ENCODE measurements at regions not wholly inside any gene's neighbourhood (a gene's known extent, or its start where the extent isn't known, plus 50 kb on each side); places are given as distances from the start of the nearest gene placed in this dataset.

DNA sequence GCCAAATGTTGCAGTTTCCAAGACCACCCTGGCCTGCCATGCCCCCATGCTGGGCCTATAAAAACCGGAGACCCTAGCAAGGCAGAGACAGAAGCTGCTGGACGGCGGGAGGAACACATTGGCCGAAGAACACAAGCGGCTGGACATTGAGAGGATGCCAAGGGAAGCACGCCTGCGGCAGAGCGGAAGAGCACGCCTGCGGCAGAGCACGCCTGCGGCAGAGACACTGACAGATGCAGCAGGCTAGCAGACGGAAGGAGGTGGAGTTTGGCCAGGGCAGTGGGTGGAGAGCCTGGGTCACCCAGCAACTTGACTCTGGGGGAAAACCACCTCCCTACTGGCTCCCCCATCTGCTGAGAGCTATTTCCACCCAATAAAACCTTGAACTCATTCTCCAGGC is 322.3 kb upstream of the TBL1XR1 start:
- peak; percentile 52 to 79 for DNase-seq
- WGBS (ENCODE audit: extremely low coverage, insufficient coverage, insufficient read length) = no CpG with 5 or more reads among the region's 13 CpGs

GRCh38 chr3:177521305-177521704 is 324.0 kb upstream of the TBL1XR1 start:
- Histone ChIP-seq H3K36me3 (ENCODE audit: control insufficient read depth in 1 of 2, insufficient read depth in 2 of 2, low read length in 2 of 2) (no peaks in the 10 kb centered on the region), H3K79me2 (ENCODE audit: control insufficient read depth, insufficient read depth, low read length, poor library complexity) (no peaks in the 10 kb centered on the region)

More for the DNA sequence above, 322.3 kb upstream of the TBL1XR1 start:
- no peak overlapping the region for H3K9ac ChIP-seq (ENCODE audit: low read length)
- H3K18ac ChIP-seq (ENCODE audit: low read length) = no peak overlapping the region
- H2BK5ac ChIP-seq (ENCODE audit: low read depth, low read length, poor library complexity) = no peak overlapping the region
- H3K79me2 ChIP-seq (ENCODE audit: control insufficient read depth, insufficient read depth, low read length, poor library complexity) = no peaks in the 10 kb centered on the region
- no peak overlapping the region for H4K91ac ChIP-seq (ENCODE audit: low read depth, low read length)
- H2BK12ac ChIP-seq (ENCODE audit: low read length) = peak overlapping the region; percentile 58
- peak overlapping the region; percentile 9 for H3K14ac ChIP-seq (ENCODE audit: low read length)
- peaks cover 6% of the 10 kb centered on the region for H3K79me1 ChIP-seq (ENCODE audit: low read length)
- H3K4me2 ChIP-seq (ENCODE audit: low read length) = no peak overlapping the region
- H3K9me3 ChIP-seq (ENCODE audit: insufficient read depth, low read depth, low read length) = peaks cover 2% of the 10 kb centered on the region
- no peak overlapping the region for H4K12ac ChIP-seq (ENCODE audit: low read depth, low read length)
- H3K36me3 ChIP-seq (ENCODE audit: control insufficient read depth in 1 of 2, insufficient read depth in 2 of 2, low read length in 2 of 2) = no peaks in the 10 kb centered on the region
- no peak overlapping the region for H2BK120ac ChIP-seq (ENCODE audit: insufficient read depth, low read length, poor library complexity)
- H3K4me1 ChIP-seq (ENCODE audit: control insufficient read depth in 1 of 2, insufficient read depth in 2 of 2, low read length in 2 of 2) = peaks cover 4 to 10% of the 10 kb centered on the region in 2 experiments
- peak overlapping the region; percentile 21 for H4K8ac ChIP-seq (ENCODE audit: low read depth, low read length)
- H3K4ac ChIP-seq (ENCODE audit: low read depth, low read length) = no peak overlapping the region
- H3K27ac ChIP-seq (ENCODE audit: low read depth, low read length) = no peak overlapping the region
- H2AK5ac ChIP-seq (ENCODE audit: low read length) = peak overlapping the region; percentile 6
- no peak overlapping the region for H3K4me3 ChIP-seq (ENCODE audit: low read depth, low read length)
- H3K23ac ChIP-seq (ENCODE audit: low read length) = no peak overlapping the region
- H2AFZ ChIP-seq (ENCODE audit: insufficient read depth, low read length, poor library complexity) = no peak overlapping the region
- H3K27me3 ChIP-seq (ENCODE audit: insufficient read depth, low read length) = no peaks in the 10 kb centered on the region

GRCh38 chr3:177522051-177522450 is 324.8 kb upstream of the TBL1XR1 start:
- H3K27ac ChIP-seq (ENCODE audit: low read depth, low read length) = peak overlapping the region; percentile 1
- no peak overlapping the region for H2BK12ac ChIP-seq (ENCODE audit: low read length)
- H3K4ac ChIP-seq (ENCODE audit: low read depth, low read length) = no peak overlapping the region
- no peaks in the 10 kb centered on the region for H3K27me3 ChIP-seq (ENCODE audit: insufficient read depth, low read length)
- H2AK5ac ChIP-seq (ENCODE audit: low read length) = no peak overlapping the region
- no peak overlapping the region for H3K4me2 ChIP-seq (ENCODE audit: low read length)
- H4K12ac ChIP-seq (ENCODE audit: low read depth, low read length) = no peak overlapping the region
- H2AFZ ChIP-seq (ENCODE audit: insufficient read depth, low read length, poor library complexity) = no peak overlapping the region
- no CpG with 5 or more reads among the region's 4 CpGs for WGBS (ENCODE audit: extremely low coverage, insufficient coverage, insufficient read length)
- peak overlapping the region; percentile 9 for H2BK5ac ChIP-seq (ENCODE audit: low read depth, low read length, poor library complexity)
- H4K8ac ChIP-seq (ENCODE audit: low read depth, low read length) = no peak overlapping the region
- no peak overlapping the region for H3K4me3 ChIP-seq (ENCODE audit: low read depth, low read length)
- peaks cover 4% of the 10 kb centered on the region for H3K79me1 ChIP-seq (ENCODE audit: low read length)
- peaks cover 0 to 9% of the 10 kb centered on the region in 2 experiments for H3K4me1 ChIP-seq (ENCODE audit: control insufficient read depth in 1 of 2, insufficient read depth in 2 of 2, low read length in 2 of 2)
- H2BK120ac ChIP-seq (ENCODE audit: insufficient read depth, low read length, poor library complexity) = no peak overlapping the region
- no peak overlapping the region for H3K23ac ChIP-seq (ENCODE audit: low read length)
- H3K9ac ChIP-seq (ENCODE audit: low read length) = no peak overlapping the region
- H3K14ac ChIP-seq (ENCODE audit: low read length) = no peak overlapping the region
- DNase-seq = no peak
- no peaks in the 10 kb centered on the region for H3K9me3 ChIP-seq (ENCODE audit: insufficient read depth, low read depth, low read length)
- H3K18ac ChIP-seq (ENCODE audit: low read length) = no peak overlapping the region
- peak overlapping the region; percentile 51 for H4K91ac ChIP-seq (ENCODE audit: low read depth, low read length)
- no peaks in the 10 kb centered on the region for H3K79me2 ChIP-seq (ENCODE audit: control insufficient read depth, insufficient read depth, low read length, poor library complexity)
- H3K36me3 ChIP-seq (ENCODE audit: control insufficient read depth in 1 of 2, insufficient read depth in 2 of 2, low read length in 2 of 2) = no peaks in the 10 kb centered on the region

More at GRCh38 chr3:177521305-177521704, 324.0 kb upstream of the TBL1XR1 start:
- H4K91ac ChIP-seq (ENCODE audit: low read depth, low read length) = no peak overlapping the region
- no peak overlapping the region for H3K14ac ChIP-seq (ENCODE audit: low read length)
- H3K9ac ChIP-seq (ENCODE audit: low read length) = no peak overlapping the region
- H2BK5ac ChIP-seq (ENCODE audit: low read depth, low read length, poor library complexity) = no peak overlapping the region
- no peak overlapping the region for H3K23ac ChIP-seq (ENCODE audit: low read length)
- H3K4ac ChIP-seq (ENCODE audit: low read depth, low read length) = no peak overlapping the region
- no peaks in the 10 kb centered on the region for H3K9me3 ChIP-seq (ENCODE audit: insufficient read depth, low read depth, low read length)
- peak overlapping the region; percentile 11 for H3K4me2 ChIP-seq (ENCODE audit: low read length)
- peak overlapping the region; percentile 20 for H2BK120ac ChIP-seq (ENCODE audit: insufficient read depth, low read length, poor library complexity)
- no peak overlapping the region for H2AK5ac ChIP-seq (ENCODE audit: low read length)
- peak; percentile 78 to 81 for DNase-seq
- H2BK12ac ChIP-seq (ENCODE audit: low read length) = no peak overlapping the region
- no CpG with 5 or more reads among the region's 8 CpGs for WGBS (ENCODE audit: extremely low coverage, insufficient coverage, insufficient read length)
- no peak overlapping the region for H4K8ac ChIP-seq (ENCODE audit: low read depth, low read length)
- H4K12ac ChIP-seq (ENCODE audit: low read depth, low read length) = no peak overlapping the region
- peak overlapping the region; percentile 38 for H3K27ac ChIP-seq (ENCODE audit: low read depth, low read length)
- H3K18ac ChIP-seq (ENCODE audit: low read length) = no peak overlapping the region
- no peaks in the 10 kb centered on the region for H3K27me3 ChIP-seq (ENCODE audit: insufficient read depth, low read length)
- H2AFZ ChIP-seq (ENCODE audit: insufficient read depth, low read length, poor library complexity) = no peak overlapping the region
- peaks cover 2 to 7% of the 10 kb centered on the region in 2 experiments for H3K4me1 ChIP-seq (ENCODE audit: control insufficient read depth in 1 of 2, insufficient read depth in 2 of 2, low read length in 2 of 2)
- peaks cover 5% of the 10 kb centered on the region for H3K79me1 ChIP-seq (ENCODE audit: low read length)
- no peak overlapping the region for H3K4me3 ChIP-seq (ENCODE audit: low read depth, low read length)

- H3K27me3 ChIP-seq (ENCODE audit: insufficient read depth, low read length) = no peaks in the 10 kb centered on the region
- H3K27ac ChIP-seq (ENCODE audit: low read depth, low read length) = no peak overlapping the region
- no peak for DNase-seq
- peaks cover 6% of the 10 kb centered on the region for H3K79me1 ChIP-seq (ENCODE audit: low read length)
- no peak overlapping the region for H2AK5ac ChIP-seq (ENCODE audit: low read length)
- no peak overlapping the region for H3K14ac ChIP-seq (ENCODE audit: low read length)
- H2BK5ac ChIP-seq (ENCODE audit: low read depth, low read length, poor library complexity) = no peak overlapping the region
- no peak overlapping the region for H3K4me2 ChIP-seq (ENCODE audit: low read length)
- no peak overlapping the region for H2BK12ac ChIP-seq (ENCODE audit: low read length)
- no peak overlapping the region for H4K91ac ChIP-seq (ENCODE audit: low read depth, low read length)
- no peak overlapping the region for H2BK120ac ChIP-seq (ENCODE audit: insufficient read depth, low read length, poor library complexity)
- no peak overlapping the region for H3K18ac ChIP-seq (ENCODE audit: low read length)
- no peak overlapping the region for H3K4ac ChIP-seq (ENCODE audit: low read depth, low read length)
- H3K9ac ChIP-seq (ENCODE audit: low read length) = no peak overlapping the region
- H3K4me1 ChIP-seq (ENCODE audit: control insufficient read depth in 1 of 2, insufficient read depth in 2 of 2, low read length in 2 of 2) = peaks cover 0 to 8% of the 10 kb centered on the region in 2 experiments
- H3K36me3 ChIP-seq (ENCODE audit: control insufficient read depth in 1 of 2, insufficient read depth in 2 of 2, low read length in 2 of 2) = no peaks in the 10 kb centered on the region
- no CpG with 5 or more reads among the region's 3 CpGs for WGBS (ENCODE audit: extremely low coverage, insufficient coverage, insufficient read length)
- peaks cover 4% of the 10 kb centered on the region for H3K9me3 ChIP-seq (ENCODE audit: insufficient read depth, low read depth, low read length)
- H3K79me2 ChIP-seq (ENCODE audit: control insufficient read depth, insufficient read depth, low read length, poor library complexity) = no peaks in the 10 kb centered on the region
- H3K4me3 ChIP-seq (ENCODE audit: low read depth, low read length) = no peak overlapping the region
- no peak overlapping the region for H3K23ac ChIP-seq (ENCODE audit: low read length)
- no peak overlapping the region for H4K8ac ChIP-seq (ENCODE audit: low read depth, low read length)
- H4K12ac ChIP-seq (ENCODE audit: low read depth, low read length) = no peak overlapping the region
- no peak overlapping the region for H2AFZ ChIP-seq (ENCODE audit: insufficient read depth, low read length, poor library complexity)
These were observed 325.9 kb upstream of the TBL1XR1 start for GRCh38 chr3:177523067-177523675.

Data from trophoblast cell (in vitro differentiated cells and primary cell).